Left colon (tissue), 2 donors: ENCODE measurements at regions not wholly inside any gene's neighbourhood (a gene's known extent, or its start where the extent isn't known, plus 50 kb on each side); places are given as distances from the start of the nearest gene placed in this dataset.

ENCODE experiments used
- ATAC-seq: fragments of 200-7000 bp; cut with Tn5 transposase; one replicate; pipeline ENCODE4 v1.9.1; 2020; ENCODE audit warnings: mild to moderate bottlenecking, moderate library complexity
- DNase-seq, 2 donors: peaks; one replicate each; pipeline ENCODE4 v3.0.0-alpha.2; 2020
- intact Hi-C, 2 donors: fragments of 100-400 bp; cut with DNase I in 1 of 2; cut with micrococcal nuclease in 1 of 2; formaldehyde crosslinking; loops; one replicate each; pipeline versions ENCODE4 v1.11.2 to v1.14.0; 2022; cut with DNase I, micrococcal nuclease
- donor health status: DM: no; HTN: no; CAD: no.
- donor health status: DM: yes; HTN: yes; CAD: no.

DNA sequence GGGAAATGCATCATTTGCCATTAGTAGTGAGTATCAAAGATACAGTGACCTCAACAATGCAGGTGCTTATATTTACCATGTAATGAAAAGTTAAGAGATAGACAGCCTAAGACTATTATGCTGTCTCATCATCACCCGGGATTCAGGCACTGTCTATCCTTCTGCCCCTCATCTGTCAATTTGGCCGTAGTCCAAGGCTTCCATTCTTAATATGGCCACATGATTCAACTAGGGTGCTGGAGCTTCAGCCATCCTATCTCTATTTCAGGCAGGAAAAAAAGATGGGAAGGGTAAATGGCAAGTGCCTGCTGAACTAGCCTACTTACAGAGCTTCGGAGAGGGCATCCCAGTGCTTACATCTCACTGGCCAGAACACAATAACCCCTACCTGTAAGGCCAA is 196.7 kb upstream of the LNX1 start:
- ATAC-seq = no peak

GRCh38 chr4:53786632-53787031 is 195.3 kb upstream of the LNX1 start:
- peak in 1 of 2 donors; percentile 26 for DNase-seq
- no peak for ATAC-seq
- intact Hi-C loops = no loop called here

More for the DNA sequence above, 196.7 kb upstream of the LNX1 start:
- intact Hi-C loops = no loop called here
- DNase-seq = no peak

DNA sequence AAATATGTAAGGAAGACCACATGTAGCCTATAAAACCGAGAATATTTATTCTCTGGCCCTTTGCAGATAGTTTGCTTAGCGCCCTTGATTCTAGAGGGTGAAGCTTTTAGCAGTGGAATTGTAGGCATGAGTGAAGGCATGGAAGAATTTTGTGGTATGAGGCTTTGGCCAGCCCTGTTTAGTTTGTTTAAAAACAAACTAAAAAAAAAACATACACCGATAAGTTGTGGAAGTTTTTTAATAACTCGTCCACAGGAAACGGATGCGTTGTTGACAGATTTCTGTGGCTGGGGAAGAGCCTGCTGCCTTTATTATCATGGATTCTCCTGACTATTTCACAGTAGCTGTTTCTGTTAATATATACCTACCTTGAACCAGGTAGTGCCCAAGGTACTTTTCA is 194.7 kb upstream of the LNX1 start:
- DNase-seq = no peak
- intact Hi-C loops = no loop called here
- no peak for ATAC-seq

- intact Hi-C loops = no loop called here
- ATAC-seq (no peak), DNase-seq (no peak)
These were observed 192.8 kb upstream of the LNX1 start for GRCh38 chr4:53784112-53784511.

- DNase-seq (no peak), ATAC-seq (no peak)
- intact Hi-C loops = no loop called here
These were observed 192.0 kb upstream of the LNX1 start for GRCh38 chr4:53783208-53783859.

GRCh38 chr4:53782458-53782845 is 191.2 kb upstream of the LNX1 start:
- intact Hi-C loops = no loop called here
- no peak for ATAC-seq
- no peak for DNase-seq

GRCh38 chr4:53781629-53782457 is 190.6 kb upstream of the LNX1 start:
- intact Hi-C loops = no loop called here
- DNase-seq (no peak), ATAC-seq (no peak)

DNA sequence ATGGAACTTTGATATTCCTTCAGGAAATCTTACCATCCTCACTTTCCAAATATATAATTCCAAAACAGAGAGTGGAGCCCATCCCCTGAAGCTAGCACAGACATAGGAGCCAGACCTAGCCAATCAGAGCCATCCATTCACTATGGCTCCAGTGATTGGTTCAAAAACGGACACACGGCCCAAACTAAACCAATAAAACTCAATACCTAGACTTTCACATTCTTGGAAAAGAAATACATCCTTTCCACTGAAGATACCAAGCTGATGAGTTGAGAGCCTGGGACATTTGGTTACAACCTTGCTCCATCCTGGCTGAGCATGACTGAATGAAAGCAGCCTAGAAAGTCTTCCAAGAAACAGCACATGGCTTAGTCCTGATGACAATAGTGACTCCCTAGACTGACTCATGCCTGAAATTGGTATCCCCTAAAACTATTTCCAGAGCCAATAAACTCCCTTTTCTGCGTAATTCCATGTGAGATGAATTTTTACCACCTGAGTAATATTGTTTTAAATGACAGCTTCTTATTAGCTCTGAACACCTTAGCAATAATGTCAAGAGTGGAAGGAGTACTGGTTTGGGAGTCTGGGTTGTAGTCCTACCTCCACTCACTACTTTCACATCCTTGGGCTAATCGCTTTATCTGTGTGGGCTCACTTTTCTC is 189.6 kb upstream of the LNX1 start:
- ATAC-seq (no peak), DNase-seq (no peak)
- intact Hi-C loops = no loop called here

DNA sequence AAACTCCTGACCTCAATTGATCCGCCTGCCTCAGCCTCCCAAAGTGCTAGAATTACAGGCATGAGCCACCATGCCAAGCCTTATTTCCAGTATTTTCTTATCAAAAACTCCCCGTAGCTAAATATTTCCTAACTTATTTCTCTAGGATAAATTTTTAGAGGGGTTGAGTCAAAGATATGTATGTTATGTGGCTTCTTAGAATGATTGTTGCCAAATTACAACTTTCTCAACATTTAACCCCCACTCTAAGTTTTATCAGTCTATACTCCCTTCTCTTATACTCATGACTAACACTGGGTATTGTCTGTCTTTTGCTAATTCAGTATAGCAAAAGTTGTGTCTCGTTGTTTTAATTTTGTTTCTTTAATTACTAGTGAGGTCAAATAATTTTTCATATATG is 187.7 kb upstream of the LNX1 start:
- intact Hi-C loops = no loop called here
- DNase-seq = no peak
- no peak for ATAC-seq

GRCh38 chr4:53778155-53778554 is 186.9 kb upstream of the LNX1 start:
- DNase-seq = no peak
- no peak for ATAC-seq
- intact Hi-C loops = no loop called here

DNA sequence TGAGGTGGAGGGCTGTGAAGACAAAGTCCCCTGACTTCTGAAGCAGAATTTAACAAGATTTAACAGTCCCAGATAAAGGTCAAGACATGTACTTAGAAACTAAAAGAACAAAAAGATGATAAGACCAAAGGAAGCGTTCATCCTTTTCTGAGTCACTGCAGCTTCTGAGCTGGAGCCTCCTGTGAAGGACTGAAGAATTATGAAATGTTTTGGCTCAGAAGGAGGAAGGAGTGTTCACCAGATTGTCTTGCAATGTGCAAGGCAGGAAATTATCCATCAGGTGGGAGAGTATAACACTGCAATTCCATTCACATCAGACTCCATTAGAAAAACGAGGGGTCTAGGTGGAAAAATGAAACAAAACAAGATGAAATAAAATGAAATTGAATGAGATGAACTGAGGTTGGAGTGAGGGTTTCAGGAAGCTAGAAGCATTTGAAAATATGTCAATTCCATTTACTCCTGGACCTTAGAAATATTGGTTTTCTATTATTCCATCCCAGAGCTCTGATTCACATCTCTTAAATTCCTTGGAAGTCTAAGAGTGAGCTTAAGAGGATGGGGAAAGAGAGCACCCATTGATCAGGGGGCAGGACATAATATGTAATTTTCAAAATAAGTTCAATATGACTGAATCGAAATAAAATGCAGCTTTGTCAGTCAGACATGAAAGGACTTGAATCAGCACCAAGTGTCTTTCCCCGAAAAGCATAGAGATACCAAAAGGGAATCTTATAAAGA is 186.1 kb upstream of the LNX1 start:
- intact Hi-C loops = no loop called here
- no peak for DNase-seq
- ATAC-seq = no peak

- ATAC-seq (no peak), DNase-seq (no peak)
- intact Hi-C loops = no loop called here
These were observed 184.9 kb upstream of the LNX1 start for GRCh38 chr4:53776141-53776540.

DNA sequence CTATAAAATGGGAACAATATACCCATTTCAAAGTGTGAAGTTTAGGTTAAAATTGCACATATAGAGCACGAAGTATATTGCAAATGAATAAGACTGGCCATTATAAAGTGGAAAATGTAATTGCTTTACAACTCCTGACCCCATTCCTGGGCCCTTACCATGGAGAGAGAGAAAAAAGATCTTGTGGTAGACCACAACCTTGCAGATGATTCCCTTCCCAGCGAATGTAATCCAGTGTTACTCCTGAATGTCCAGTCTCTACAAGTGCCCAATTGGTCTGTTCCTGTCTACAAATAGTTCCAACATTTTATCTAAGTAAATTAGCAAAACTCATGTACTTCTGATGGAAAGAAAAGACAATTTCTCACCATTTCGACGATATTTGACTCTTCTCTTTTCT is 184.1 kb upstream of the LNX1 start:
- ATAC-seq (no peak), DNase-seq (no peak)
- intact Hi-C loops = no loop called here

DNA sequence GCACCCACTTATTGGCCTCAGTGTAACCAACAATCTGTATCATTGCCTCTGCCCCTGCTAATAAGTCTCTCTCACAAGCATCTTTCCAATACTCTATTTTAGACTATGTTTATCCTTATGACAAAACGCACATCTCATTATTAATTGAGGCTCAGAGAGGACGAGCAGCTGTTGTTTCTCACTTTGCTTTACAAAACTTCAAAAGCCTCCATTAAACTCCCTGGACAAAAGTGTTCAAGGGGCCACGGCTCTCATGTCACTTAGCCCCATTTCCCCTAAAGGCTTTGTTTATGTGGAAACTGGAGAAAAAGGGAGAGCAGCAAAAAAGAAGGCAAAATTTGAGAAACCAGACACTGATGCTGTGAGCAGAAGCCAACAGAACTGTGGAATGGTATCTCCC is 180.0 kb upstream of the LNX1 start:
- no peak for DNase-seq
- ATAC-seq = no peak
- intact Hi-C loops = no loop called here

DNA sequence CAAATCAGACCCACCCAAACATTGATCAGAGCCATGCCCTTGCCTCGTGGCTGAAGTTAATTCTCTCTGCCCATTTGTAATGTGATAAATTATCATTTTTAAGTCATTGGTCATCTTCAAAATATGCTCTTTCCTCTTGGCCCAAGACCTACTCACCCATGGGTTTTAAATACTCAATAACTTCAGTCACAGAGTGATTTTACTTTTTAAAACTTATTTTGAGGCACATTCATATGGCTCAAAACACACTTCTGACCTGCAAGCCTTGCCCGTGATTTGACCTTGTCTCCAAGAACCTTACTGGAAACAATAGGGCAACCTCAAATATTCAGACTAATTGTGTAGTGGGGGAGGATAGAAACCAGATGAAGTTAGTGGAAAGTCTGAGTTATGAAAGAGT is 176.2 kb upstream of the LNX1 start:
- DNase-seq (no peak), ATAC-seq (no peak)
- intact Hi-C loops = no loop called here

GRCh38 chr4:53764761-53765490 is 173.6 kb upstream of the LNX1 start:
- ATAC-seq (no peak), DNase-seq (no peak)
- intact Hi-C loops = no loop called here

DNA sequence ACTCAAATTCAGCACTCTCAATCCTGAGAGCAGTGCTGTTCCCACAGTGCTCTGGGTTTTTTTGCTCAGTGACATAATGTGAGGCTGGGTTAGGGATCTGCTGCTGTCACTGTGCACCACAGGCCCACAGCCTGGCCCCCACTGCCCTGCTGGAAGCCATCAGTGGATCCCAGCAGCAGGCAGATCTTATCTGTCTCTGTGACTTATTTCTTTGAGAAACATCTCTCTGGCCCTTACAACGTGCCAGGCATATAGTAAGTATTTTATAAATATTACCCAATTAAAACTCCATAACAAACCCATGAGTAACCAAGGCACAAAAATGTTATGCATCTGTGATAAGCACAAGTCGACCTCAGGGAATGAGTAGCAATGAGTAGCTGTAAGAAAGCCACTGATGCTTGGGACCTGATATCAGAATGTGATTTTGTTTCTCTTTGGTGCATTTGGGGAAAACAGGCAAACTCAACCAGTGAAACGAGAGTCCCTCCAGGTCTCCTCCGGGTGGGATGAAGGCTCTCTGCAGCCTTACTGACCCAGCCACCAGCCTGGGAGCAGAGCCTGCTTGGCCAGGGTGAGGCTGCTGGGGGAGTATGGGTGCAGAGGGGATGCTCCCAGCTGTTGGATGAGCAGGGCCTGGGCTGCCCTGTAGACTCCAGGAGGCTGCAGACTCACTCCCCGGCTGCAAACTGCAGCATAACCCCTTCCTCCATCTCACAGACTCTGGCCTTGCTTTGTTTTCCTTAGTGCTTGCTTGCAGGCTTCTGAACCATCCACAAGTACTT is 172.7 kb upstream of the LNX1 start:
- intact Hi-C loops = no loop called here
- DNase-seq = no peak
- no peak for ATAC-seq

GRCh38 chr4:53755656-53756055 is 164.4 kb upstream of the LNX1 start:
- no peak for ATAC-seq
- intact Hi-C loops = no loop called here
- no peak for DNase-seq
